ENCODE measurements at regions not wholly inside any gene's neighbourhood (a gene's known extent, or its start where the extent isn't known, plus 50 kb on each side); places are given as distances from the start of the nearest gene placed in this dataset.

DNA sequence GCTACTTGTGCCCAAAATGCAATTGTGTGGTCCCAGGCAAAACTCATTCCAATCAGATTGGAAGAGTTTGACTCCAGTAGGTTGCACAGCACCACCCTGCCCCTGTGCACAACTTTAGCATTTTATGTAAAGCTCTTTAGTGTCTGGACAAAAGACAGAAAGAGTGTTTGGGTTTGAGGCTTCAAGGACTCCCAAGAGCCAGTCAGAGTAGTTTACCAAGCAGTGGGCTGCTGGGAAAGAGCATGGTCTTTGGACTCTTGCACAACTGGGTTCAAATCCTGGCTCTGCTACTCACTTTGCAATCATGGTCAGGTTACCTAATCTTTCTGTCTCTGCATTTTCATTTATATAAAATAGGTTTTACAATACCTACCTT, 75.8 kb upstream of the UMPS start (continued):
- TF ChIP-seq, protein P1, sequence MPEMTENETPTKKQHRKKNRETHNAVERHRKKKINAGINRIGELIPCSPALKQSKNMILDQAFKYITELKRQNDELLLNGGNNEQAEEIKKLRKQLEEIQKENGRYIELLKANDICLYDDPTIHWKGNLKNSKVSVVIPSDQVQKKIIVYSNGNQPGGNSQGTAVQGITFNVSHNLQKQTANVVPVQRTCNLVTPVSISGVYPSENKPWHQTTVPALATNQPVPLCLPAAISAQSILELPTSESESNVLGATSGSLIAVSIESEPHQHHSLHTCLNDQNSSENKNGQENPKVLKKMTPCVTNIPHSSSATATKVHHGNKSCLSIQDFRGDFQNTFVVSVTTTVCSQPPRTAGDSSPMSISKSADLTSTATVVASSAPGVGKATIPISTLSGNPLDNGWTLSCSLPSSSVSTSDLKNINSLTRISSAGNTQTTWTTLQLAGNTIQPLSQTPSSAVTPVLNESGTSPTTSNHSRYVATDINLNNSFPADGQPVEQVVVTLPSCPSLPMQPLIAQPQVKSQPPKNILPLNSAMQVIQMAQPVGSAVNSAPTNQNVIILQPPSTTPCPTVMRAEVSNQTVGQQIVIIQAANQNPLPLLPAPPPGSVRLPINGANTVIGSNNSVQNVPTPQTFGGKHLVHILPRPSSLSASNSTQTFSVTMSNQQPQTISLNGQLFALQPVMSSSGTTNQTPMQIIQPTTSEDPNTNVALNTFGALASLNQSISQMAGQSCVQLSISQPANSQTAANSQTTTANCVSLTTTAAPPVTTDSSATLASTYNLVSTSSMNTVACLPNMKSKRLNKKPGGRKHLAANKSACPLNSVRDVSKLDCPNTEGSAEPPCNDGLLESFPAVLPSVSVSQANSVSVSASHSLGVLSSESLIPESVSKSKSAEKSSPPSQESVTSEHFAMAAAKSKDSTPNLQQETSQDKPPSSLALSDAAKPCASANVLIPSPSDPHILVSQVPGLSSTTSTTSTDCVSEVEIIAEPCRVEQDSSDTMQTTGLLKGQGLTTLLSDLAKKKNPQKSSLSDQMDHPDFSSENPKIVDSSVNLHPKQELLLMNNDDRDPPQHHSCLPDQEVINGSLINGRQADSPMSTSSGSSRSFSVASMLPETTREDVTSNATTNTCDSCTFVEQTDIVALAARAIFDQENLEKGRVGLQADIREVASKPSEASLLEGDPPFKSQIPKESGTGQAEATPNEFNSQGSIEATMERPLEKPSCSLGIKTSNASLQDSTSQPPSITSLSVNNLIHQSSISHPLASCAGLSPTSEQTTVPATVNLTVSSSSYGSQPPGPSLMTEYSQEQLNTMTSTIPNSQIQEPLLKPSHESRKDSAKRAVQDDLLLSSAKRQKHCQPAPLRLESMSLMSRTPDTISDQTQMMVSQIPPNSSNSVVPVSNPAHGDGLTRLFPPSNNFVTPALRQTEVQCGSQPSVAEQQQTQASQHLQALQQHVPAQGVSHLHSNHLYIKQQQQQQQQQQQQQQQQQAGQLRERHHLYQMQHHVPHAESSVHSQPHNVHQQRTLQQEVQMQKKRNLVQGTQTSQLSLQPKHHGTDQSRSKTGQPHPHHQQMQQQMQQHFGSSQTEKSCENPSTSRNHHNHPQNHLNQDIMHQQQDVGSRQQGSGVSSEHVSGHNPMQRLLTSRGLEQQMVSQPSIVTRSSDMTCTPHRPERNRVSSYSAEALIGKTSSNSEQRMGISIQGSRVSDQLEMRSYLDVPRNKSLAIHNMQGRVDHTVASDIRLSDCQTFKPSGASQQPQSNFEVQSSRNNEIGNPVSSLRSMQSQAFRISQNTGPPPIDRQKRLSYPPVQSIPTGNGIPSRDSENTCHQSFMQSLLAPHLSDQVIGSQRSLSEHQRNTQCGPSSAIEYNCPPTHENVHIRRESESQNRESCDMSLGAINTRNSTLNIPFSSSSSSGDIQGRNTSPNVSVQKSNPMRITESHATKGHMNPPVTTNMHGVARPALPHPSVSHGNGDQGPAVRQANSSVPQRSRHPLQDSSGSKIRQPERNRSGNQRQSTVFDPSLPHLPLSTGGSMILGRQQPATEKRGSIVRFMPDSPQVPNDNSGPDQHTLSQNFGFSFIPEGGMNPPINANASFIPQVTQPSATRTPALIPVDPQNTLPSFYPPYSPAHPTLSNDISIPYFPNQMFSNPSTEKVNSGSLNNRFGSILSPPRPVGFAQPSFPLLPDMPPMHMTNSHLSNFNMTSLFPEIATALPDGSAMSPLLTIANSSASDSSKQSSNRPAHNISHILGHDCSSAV (CRISPR knock-in tag; IDR thresholded peaks at IDR 0.05; ENCODE audit: borderline replicate concordance): no peak
- TF ChIP-seq, protein P2, sequence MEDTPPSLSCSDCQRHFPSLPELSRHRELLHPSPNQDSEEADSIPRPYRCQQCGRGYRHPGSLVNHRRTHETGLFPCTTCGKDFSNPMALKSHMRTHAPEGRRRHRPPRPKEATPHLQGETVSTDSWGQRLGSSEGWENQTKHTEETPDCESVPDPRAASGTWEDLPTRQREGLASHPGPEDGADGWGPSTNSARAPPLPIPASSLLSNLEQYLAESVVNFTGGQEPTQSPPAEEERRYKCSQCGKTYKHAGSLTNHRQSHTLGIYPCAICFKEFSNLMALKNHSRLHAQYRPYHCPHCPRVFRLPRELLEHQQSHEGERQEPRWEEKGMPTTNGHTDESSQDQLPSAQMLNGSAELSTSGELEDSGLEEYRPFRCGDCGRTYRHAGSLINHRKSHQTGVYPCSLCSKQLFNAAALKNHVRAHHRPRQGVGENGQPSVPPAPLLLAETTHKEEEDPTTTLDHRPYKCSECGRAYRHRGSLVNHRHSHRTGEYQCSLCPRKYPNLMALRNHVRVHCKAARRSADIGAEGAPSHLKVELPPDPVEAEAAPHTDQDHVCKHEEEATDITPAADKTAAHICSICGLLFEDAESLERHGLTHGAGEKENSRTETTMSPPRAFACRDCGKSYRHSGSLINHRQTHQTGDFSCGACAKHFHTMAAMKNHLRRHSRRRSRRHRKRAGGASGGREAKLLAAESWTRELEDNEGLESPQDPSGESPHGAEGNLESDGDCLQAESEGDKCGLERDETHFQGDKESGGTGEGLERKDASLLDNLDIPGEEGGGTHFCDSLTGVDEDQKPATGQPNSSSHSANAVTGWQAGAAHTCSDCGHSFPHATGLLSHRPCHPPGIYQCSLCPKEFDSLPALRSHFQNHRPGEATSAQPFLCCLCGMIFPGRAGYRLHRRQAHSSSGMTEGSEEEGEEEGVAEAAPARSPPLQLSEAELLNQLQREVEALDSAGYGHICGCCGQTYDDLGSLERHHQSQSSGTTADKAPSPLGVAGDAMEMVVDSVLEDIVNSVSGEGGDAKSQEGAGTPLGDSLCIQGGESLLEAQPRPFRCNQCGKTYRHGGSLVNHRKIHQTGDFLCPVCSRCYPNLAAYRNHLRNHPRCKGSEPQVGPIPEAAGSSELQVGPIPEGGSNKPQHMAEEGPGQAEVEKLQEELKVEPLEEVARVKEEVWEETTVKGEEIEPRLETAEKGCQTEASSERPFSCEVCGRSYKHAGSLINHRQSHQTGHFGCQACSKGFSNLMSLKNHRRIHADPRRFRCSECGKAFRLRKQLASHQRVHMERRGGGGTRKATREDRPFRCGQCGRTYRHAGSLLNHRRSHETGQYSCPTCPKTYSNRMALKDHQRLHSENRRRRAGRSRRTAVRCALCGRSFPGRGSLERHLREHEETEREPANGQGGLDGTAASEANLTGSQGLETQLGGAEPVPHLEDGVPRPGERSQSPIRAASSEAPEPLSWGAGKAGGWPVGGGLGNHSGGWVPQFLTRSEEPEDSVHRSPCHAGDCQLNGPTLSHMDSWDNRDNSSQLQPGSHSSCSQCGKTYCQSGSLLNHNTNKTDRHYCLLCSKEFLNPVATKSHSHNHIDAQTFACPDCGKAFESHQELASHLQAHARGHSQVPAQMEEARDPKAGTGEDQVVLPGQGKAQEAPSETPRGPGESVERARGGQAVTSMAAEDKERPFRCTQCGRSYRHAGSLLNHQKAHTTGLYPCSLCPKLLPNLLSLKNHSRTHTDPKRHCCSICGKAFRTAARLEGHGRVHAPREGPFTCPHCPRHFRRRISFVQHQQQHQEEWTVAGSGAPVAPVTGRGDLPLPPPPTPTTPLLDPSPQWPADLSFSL (CRISPR knock-in tag; IDR thresholded peaks at IDR 0.05): no peak
- TF ChIP-seq STAT5B (CRISPR knock-in tag; IDR thresholded peaks at IDR 0.05) (no peak), ZNF350 (CRISPR knock-in tag; IDR thresholded peaks at IDR 0.05; ENCODE audit: borderline replicate concordance, low read depth) (no peak), SALL1 (CRISPR knock-in tag; IDR thresholded peaks at IDR 0.05) (peak; percentile 69; the same call in 1 of the 2 replicates), ZNF713 (CRISPR knock-in tag; IDR thresholded peaks at IDR 0.05) (no peak), KDM1A (CRISPR knock-in tag; IDR thresholded peaks at IDR 0.05) (peak; percentile 63; the same call in 1 of the 2 replicates), BCL6 (CRISPR knock-in tag; IDR thresholded peaks at IDR 0.05) (peak; percentile 84), SIX1 (CRISPR knock-in tag; IDR thresholded peaks at IDR 0.05; ENCODE audit: borderline replicate concordance) (no peak), ZFP37 (CRISPR knock-in tag; IDR thresholded peaks at IDR 0.05; ENCODE audit: borderline replicate concordance) (no peak), BRCA1 (CRISPR knock-in tag; IDR thresholded peaks at IDR 0.05) (no peak), ZFAT (CRISPR knock-in tag; conservative IDR thresholded peaks at IDR 0.05) (no peak)
- TF ChIP-seq, protein P3, sequence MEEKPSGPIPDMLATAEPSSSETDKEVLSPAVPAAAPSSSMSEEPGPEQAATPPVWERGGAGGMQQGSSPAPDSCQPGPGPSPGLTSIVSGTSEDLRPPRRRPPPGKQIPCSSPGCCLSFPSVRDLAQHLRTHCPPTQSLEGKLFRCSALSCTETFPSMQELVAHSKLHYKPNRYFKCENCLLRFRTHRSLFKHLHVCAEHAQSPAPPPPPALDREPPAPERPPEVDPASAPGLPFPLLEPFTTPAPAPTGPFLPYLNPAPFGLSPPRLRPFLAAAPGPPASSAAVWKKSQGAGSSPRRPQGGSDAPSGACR (CRISPR knock-in tag; IDR thresholded peaks at IDR 0.05): no peak
- TF ChIP-seq, protein P4, sequence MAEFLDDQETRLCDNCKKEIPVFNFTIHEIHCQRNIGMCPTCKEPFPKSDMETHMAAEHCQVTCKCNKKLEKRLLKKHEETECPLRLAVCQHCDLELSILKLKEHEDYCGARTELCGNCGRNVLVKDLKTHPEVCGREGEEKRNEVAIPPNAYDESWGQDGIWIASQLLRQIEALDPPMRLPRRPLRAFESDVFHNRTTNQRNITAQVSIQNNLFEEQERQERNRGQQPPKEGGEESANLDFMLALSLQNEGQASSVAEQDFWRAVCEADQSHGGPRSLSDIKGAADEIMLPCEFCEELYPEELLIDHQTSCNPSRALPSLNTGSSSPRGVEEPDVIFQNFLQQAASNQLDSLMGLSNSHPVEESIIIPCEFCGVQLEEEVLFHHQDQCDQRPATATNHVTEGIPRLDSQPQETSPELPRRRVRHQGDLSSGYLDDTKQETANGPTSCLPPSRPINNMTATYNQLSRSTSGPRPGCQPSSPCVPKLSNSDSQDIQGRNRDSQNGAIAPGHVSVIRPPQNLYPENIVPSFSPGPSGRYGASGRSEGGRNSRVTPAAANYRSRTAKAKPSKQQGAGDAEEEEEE (CRISPR knock-in tag; IDR thresholded peaks at IDR 0.05; ENCODE audit: borderline replicate concordance): no peak

Measured in HepG2 (cell line).